ENCODE measurements at regions not wholly inside any gene's neighbourhood (a gene's known extent, or its start where the extent isn't known, plus 50 kb on each side); places are given as distances from the start of the nearest gene placed in this dataset.

GRCh38 chr4:112836895-112837294, 200.0 kb downstream of the LARP7 start:
- TF ChIP-seq CTCF (IDR thresholded peaks at IDR 0.05; ENCODE audit: extremely low read depth in 1 of 2, insufficient read depth in 1 of 2, low read depth in 1 of 2, low read length in 2 of 2) (no peak), EZH2 (IDR thresholded peaks at IDR 0.05; ENCODE audit: borderline replicate concordance, low read depth, low read length, severe bottlenecking) (no peak), MAX (IDR thresholded peaks at IDR 0.05; ENCODE audit: insufficient read depth, insufficient read length) (no peak), POLR2AphosphoS5 (IDR thresholded peaks at IDR 0.05; ENCODE audit: insufficient read depth, low read depth, low read length) (no peak), MYC (IDR thresholded peaks at IDR 0.05; ENCODE audit: low read depth, low read length) (no peak)
